Limb (tissue), 2 donors: ENCODE measurements at regions not wholly inside any gene's neighbourhood (a gene's known extent, or its start where the extent isn't known, plus 50 kb on each side); places are given as distances from the start of the nearest gene placed in this dataset.
"Not testable (repeated sequence)": the region's sequence is repeated elsewhere in the genome, so short reads cannot be mapped to it uniquely, and the experiment has no call there.

Source experiments
- DNase-seq, 2 donors: peaks; one replicate each; pipeline ENCODE4 v3.0.0-alpha.2; 2016; ENCODE audit errors: extremely low spot score in 2 of 2

DNA sequence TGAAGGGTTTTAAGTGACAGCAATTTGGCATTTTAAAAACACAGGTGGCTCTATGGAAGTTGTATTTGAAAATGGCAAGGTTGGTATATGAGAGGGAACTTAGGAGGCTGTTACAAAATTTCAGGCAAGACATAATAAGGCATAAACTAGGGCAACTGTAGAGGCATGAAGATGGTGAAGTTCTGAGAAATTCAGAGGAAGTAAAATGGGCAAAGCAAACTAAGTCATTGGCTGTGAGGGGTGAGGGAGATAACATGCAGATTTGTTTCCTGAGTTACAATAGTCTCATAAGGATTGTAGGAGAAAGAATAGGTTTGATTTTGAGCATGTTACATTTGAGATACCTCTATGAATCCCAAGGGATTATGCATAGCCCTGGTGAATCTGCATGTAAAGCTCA, 302.9 kb upstream of the ARHGEF26 start:
- no peak for DNase-seq

- no peak for DNase-seq
Measured at GRCh38 chr3:153820035-153820434, 301.2 kb upstream of the ARHGEF26 start.

DNA sequence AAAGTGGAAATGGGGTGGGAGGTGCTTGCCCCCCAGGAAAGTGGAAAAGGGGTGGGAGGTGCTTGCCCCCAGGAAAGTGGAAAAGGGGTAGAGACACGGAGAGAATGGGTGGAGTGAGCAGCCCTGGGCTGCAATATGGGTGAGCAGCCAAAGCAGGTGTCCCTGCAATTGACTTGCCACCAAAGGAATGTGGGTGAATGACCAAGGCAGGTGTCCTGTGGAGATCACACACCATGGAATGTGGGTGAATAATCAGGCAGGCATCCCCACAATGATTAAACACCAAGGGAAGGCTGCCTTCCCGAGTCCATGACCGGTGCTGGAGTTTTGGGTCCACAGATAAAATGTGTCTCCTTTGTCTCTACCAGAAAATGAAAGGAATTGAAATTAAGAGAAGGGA, 292.8 kb upstream of the ARHGEF26 start:
- not testable (repeated sequence) for DNase-seq

GRCh38 chr3:153829606-153830170, 291.5 kb upstream of the ARHGEF26 start:
- DNase-seq: no peak

DNA sequence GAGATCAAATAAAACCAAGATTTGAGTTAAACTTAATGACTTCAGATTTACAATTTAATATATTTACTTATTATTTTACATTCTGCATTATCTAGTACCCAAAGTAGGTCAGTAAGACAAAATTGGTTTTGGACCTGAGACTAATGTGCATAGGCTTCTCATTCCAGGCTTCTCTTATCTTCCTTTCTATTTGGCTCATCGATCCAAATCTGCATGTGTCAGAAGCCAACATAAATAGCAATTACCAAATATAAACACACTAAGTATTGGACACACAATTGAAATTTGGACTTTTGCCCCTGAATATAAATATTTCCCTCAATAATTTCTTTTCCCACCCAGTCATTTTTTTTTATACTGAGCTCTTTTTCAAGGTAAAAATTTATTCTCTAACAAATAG, 290.6 kb upstream of the ARHGEF26 start:
- no peak for DNase-seq

- DNase-seq: no peak
Measured at GRCh38 chr3:153835540-153835939, 285.6 kb upstream of the ARHGEF26 start.

- DNase-seq: no peak
Measured at GRCh38 chr3:153840487-153840886, 280.7 kb upstream of the ARHGEF26 start.

DNA sequence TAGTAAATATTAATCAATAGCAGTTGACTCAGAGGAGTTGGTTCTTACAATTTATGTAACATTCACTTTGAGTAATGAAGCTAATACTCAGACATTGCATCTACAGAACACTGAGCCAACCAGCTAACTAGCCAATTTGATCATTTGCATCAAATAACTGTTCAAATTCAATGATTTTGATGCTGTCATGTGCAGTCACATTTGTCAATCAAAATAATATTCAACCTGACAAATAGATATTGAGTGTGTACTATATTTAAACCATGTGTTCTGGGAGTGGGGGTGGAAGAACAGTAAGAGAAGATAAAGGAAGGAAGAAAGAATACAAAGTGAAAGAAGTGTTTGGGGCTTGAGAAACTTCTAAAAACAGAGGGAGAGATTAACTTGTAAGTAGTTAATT, 277.2 kb upstream of the ARHGEF26 start:
- no peak for DNase-seq

DNA sequence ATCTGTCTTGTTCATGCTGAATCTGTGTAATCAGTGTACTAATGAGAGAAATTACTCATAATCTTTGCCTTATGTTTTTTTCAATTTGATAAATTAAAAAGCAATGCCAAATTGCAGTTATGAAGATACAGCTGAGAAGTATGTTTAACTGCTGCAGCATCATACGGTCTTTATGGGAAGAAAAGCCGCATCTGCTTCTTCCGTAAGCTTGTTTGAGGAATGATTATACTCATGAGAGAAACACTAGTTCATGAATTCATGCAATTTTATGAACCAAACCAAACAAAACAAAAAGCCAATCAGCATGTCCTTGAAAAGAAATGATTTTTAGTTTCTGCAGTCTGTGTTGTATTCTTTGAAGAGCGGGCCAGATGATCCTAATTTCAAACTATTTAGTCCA, 275.9 kb upstream of the ARHGEF26 start:
- DNase-seq: no peak

GRCh38 chr3:153848702-153849101, 272.5 kb upstream of the ARHGEF26 start:
- DNase-seq: no peak

- no peak for DNase-seq
Measured at GRCh38 chr3:153852355-153852754, 268.8 kb upstream of the ARHGEF26 start.

DNA sequence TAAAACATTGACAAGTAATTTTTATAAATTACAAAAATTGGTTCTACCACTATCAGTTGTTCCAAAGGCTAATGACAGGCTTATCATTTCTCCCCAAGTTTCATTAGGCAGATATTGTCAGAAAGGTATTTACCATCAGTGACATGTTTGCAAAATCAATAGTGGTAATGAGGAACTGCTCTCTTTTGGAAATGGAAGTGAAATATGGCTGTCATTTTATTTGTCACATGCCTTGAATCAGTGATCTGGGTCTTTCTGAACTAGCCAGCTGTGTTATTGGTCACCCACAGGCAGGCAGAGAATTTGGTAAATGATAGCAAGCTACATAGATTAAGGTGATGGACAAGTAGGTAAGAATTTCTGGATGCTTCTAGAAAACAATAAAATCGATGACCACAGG, 268.0 kb upstream of the ARHGEF26 start:
- DNase-seq: no peak

GRCh38 chr3:153855772-153856171, 265.4 kb upstream of the ARHGEF26 start:
- DNase-seq: no peak

DNA sequence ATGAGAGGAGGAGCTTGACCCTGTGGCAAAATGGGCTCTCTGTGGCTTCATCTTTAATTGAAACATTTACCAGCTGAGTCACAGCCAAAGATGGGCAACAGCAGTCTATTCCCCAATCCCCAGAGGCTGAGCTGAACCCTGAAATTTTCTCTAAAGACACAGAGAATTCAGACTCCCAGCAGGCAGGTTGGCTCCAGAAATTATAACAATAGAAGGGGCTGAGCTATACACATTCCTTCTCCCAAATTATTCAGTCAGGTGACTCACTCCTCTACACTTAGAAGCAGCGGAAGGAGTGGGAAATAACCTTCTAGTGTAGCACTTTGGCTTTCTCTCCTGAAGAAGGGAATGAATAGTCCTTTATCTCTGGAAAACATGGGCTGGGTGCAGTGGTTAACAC, 264.3 kb upstream of the ARHGEF26 start:
- no peak for DNase-seq

- no peak for DNase-seq
Measured at GRCh38 chr3:153864793-153865192, 256.4 kb upstream of the ARHGEF26 start.

DNA sequence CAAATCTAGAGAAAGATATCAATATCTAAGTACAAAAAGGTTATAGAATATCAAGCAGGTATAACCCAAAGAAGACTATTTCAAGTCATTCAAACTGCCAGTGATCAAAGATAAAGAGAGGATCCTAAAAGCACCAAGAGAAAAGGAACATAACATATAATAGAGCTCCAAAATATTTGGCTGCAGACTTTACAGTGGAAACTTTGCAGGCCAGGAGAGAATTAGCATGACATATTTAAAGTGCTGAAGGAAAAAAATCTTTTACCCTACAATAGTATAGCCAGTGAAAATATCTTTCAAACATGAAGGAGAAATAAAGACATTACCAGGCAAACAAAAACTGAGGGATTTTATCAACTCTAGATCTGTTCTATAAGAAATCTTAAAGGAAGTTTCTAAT, 254.3 kb upstream of the ARHGEF26 start:
- no peak for DNase-seq

DNA sequence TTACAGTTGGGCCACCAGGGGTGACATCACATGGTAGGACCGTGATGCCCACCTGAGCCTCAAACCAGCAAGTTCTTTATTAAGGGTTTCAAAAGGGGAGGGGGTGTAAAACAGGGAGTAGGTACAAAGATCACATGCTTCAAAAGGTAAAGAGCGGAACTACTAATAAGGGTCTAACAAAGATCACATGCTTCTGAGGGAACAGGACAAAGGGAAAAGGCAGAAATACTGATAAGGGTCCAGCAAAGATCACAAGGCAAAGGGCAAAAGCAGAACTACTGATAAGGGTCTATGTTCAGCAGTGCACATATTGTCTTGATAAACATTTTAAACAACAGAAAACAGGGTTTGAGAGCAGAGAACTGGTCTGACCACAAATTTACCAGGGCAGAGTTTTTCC, 246.8 kb upstream of the ARHGEF26 start:
- DNase-seq: not testable (repeated sequence)

- DNase-seq: no peak
Measured at GRCh38 chr3:153880493-153880892, 240.7 kb upstream of the ARHGEF26 start.

DNA sequence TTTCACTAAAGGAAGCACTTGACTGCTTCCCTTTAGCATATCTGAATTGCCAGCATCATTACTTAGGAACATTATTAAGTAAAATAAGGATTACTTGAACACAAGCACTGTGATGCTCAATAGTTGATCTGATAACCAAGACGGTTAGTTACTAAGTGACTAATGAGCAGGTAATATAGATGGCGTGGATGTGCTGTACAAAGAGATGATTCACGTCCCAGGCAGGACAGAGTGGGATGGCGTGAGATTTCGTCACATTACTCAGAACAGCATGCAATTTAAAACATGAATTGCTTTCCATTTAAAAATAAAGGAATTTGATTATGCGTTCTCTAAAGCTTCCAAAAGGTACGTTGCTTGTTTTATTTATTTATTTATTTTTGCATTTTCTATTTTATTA, 240.0 kb upstream of the ARHGEF26 start:
- DNase-seq: no peak

DNA sequence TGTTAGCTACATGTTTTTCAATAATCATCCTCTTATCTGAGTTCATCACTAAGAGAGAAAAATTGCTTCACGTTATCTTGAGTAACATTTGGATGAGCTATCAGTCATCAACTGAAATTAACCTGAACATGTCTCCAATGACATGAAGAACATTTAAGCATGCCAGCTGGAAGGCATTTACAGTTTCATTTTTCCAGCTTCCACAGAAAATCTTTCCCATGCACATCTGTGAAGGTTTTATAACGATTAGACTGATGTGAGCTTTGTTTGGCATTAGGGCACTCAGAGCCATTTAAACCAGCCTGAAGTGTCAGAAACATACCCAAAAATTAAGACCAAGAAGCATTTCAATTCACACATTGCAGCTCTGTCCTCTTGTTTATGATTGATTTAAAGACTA, 235.8 kb upstream of the ARHGEF26 start:
- DNase-seq: no peak

- DNase-seq: no peak
Measured at GRCh38 chr3:153889905-153890334, 231.3 kb upstream of the ARHGEF26 start.

GRCh38 chr3:153892126-153892525, 229.1 kb upstream of the ARHGEF26 start:
- peak in 1 of 2 donors; percentile 10 for DNase-seq

DNA sequence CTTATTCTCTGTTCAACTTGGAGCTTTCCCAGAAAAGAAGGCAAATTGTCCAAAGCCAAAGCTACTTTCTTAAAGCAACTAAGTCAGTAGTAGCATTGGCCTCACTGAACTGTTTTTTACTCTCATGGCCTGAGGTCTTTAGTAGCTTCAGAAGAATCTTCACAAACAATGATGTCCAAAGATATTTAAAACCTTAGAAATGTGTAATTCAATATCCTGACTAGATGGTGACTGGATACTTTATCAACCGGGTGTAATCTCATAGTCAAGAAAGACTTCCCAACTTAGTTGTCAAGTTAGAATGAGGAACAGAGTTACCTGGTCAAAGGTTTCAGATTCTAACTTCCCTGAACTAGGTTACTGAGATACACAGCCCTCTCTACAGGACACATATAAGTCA, 226.3 kb upstream of the ARHGEF26 start:
- DNase-seq: no peak

DNA sequence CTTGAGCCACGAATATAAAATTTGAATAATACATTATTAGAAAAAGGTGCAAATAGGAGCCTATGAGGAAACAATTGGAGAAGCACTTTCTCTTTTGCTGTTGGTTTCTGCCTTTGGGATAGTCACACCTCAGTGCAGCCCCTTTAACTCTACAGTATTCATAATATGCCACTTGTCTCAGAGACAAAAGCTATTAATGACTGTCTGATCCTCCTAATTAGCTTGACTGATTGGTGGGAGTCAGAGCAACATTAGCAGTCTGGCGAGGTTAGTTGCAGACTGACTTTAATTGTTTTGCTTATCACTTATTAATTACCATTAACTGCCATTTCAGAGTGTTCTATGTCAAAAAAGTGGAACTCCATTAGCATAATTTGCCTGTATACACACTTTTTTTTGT, 225.0 kb upstream of the ARHGEF26 start:
- DNase-seq: no peak
